ENCODE measurements at regions not wholly inside any gene's neighbourhood (a gene's known extent, or its start where the extent isn't known, plus 50 kb on each side); places are given as distances from the start of the nearest gene placed in this dataset.

- TF ChIP-seq ZNF687 (CRISPR knock-in tag; IDR thresholded peaks at IDR 0.05) (no peak), TARDBP (CRISPR knock-in tag; IDR thresholded peaks at IDR 0.05) (no peak), ZNF33A (CRISPR knock-in tag; IDR thresholded peaks at IDR 0.05; ENCODE audit: borderline replicate concordance) (no peak), SP2 (CRISPR knock-in tag; IDR thresholded peaks at IDR 0.05) (no peak), ATM (IDR thresholded peaks at IDR 0.05; ENCODE audit: borderline replicate concordance) (no peak), SRSF9 (IDR thresholded peaks at IDR 0.05; ENCODE audit: borderline replicate concordance, insufficient read depth, low read depth, low read length, poor library complexity, severe bottlenecking) (no peak)
- TF ChIP-seq, protein P1, sequence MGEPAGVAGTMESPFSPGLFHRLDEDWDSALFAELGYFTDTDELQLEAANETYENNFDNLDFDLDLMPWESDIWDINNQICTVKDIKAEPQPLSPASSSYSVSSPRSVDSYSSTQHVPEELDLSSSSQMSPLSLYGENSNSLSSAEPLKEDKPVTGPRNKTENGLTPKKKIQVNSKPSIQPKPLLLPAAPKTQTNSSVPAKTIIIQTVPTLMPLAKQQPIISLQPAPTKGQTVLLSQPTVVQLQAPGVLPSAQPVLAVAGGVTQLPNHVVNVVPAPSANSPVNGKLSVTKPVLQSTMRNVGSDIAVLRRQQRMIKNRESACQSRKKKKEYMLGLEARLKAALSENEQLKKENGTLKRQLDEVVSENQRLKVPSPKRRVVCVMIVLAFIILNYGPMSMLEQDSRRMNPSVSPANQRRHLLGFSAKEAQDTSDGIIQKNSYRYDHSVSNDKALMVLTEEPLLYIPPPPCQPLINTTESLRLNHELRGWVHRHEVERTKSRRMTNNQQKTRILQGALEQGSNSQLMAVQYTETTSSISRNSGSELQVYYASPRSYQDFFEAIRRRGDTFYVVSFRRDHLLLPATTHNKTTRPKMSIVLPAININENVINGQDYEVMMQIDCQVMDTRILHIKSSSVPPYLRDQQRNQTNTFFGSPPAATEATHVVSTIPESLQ (CRISPR knock-in tag; conservative IDR thresholded peaks at IDR 0.05) = no peak
- TF ChIP-seq, protein P2, sequence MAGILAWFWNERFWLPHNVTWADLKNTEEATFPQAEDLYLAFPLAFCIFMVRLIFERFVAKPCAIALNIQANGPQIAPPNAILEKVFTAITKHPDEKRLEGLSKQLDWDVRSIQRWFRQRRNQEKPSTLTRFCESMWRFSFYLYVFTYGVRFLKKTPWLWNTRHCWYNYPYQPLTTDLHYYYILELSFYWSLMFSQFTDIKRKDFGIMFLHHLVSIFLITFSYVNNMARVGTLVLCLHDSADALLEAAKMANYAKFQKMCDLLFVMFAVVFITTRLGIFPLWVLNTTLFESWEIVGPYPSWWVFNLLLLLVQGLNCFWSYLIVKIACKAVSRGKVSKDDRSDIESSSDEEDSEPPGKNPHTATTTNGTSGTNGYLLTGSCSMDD (CRISPR knock-in tag; IDR thresholded peaks at IDR 0.05) = no peak
Observed at GRCh38 chr9:8030095-8030494, 230.5 kb upstream of the DMAC1 start (continued).
